ENCODE measurements at regions not wholly inside any gene's neighbourhood (a gene's known extent, or its start where the extent isn't known, plus 50 kb on each side); places are given as distances from the start of the nearest gene placed in this dataset.

GRCh38 chr2:8628866-8629209 lies 53.0 kb upstream of the ID2 start:
- H2BK15ac ChIP-seq (ENCODE audit: low read depth, poor library complexity, severe bottlenecking): no peak overlapping the region
- H3K27me3 ChIP-seq (ENCODE audit: control insufficient read depth in 1 of 2, insufficient read depth in 1 of 2, low read length in 2 of 2): peaks cover 0 to 24% of the 10 kb centered on the region in 2 experiments
- no peak overlapping the region for H3K23ac ChIP-seq (ENCODE audit: low read length in 2 of 2)
- no peak overlapping the region for H3K14ac ChIP-seq (ENCODE audit: low read length in 2 of 2)
- no peak overlapping the region for H2AFZ ChIP-seq (ENCODE audit: low read depth, low read length)
- H3K79me1 ChIP-seq (replicated peaks; ENCODE audit: low read length, poor library complexity, severe bottlenecking): no peaks in the 10 kb centered on the region
- no peak overlapping the region for H2AK5ac ChIP-seq (ENCODE audit: low read length, severe bottlenecking)
- 94% methylated on average over 6 of the region's 6 CpGs for WGBS
- H3K4me1 ChIP-seq (ENCODE audit: control insufficient read depth, insufficient read depth, low read depth, low read length): peaks cover 26% of the 10 kb centered on the region
- no peak overlapping the region for H3K4me2 ChIP-seq (ENCODE audit: low read length, poor library complexity, severe bottlenecking)
- H4K8ac ChIP-seq (ENCODE audit: low read length): no peak overlapping the region
- no peak overlapping the region for H3K18ac ChIP-seq (ENCODE audit: low read depth in 1 of 2, low read length in 2 of 2)
- no peak overlapping the region for H2BK120ac ChIP-seq (ENCODE audit: low read depth, low read length)
- H3K27ac ChIP-seq (ENCODE audit: low read length, poor library complexity, severe bottlenecking): no peak overlapping the region
- H3K36me3 ChIP-seq (ENCODE audit: control insufficient read depth in 1 of 2, insufficient read depth in 2 of 2, low read depth in 1 of 2, low read length in 2 of 2): no peaks in the 10 kb centered on the region
- H2BK12ac ChIP-seq (ENCODE audit: low read length in 2 of 2): no peak overlapping the region
- no peak overlapping the region for H2BK5ac ChIP-seq (ENCODE audit: low read depth, low read length, poor library complexity, severe bottlenecking)
- no peak overlapping the region for H3K9ac ChIP-seq (ENCODE audit: low read length)
- no peak overlapping the region for H4K91ac ChIP-seq (ENCODE audit: low read length)
- H3K4me3 ChIP-seq (ENCODE audit: insufficient read depth in 1 of 2, low read depth in 1 of 2, low read length in 2 of 2): no peak overlapping the region
- H3K9me3 ChIP-seq (ENCODE audit: control insufficient read depth, low read length): no peaks in the 10 kb centered on the region
- no peak for DNase-seq
- H3K4ac ChIP-seq (ENCODE audit: low read depth in 1 of 2, low read length in 2 of 2): no peak overlapping the region

- Histone ChIP-seq H3K23ac (ENCODE audit: low read length in 2 of 2) (no peak overlapping the region), H3K27ac (ENCODE audit: low read length, poor library complexity, severe bottlenecking) (no peak overlapping the region), H3K4me2 (ENCODE audit: low read length, poor library complexity, severe bottlenecking) (no peak overlapping the region), H3K14ac (ENCODE audit: low read length in 2 of 2) (no peak overlapping the region), H2BK15ac (ENCODE audit: low read depth, poor library complexity, severe bottlenecking) (no peak overlapping the region), H3K79me1 (replicated peaks; ENCODE audit: low read length, poor library complexity, severe bottlenecking) (no peaks in the 10 kb centered on the region), H2AK5ac (ENCODE audit: low read length, severe bottlenecking) (no peak overlapping the region), H2BK12ac (ENCODE audit: low read length in 2 of 2) (no peak overlapping the region), H3K9me3 (ENCODE audit: control insufficient read depth, low read length) (no peaks in the 10 kb centered on the region), H2BK5ac (ENCODE audit: low read depth, low read length, poor library complexity, severe bottlenecking) (no peak overlapping the region), H2BK120ac (ENCODE audit: low read depth, low read length) (no peak overlapping the region), H3K4me3 (ENCODE audit: insufficient read depth in 1 of 2, low read depth in 1 of 2, low read length in 2 of 2) (no peak overlapping the region), H3K36me3 (ENCODE audit: control insufficient read depth in 1 of 2, insufficient read depth in 2 of 2, low read depth in 1 of 2, low read length in 2 of 2) (no peaks in the 10 kb centered on the region), H3K4me1 (ENCODE audit: control insufficient read depth, insufficient read depth, low read depth, low read length) (peaks cover 32% of the 10 kb centered on the region), H3K9ac (ENCODE audit: low read length) (no peak overlapping the region), H4K91ac (ENCODE audit: low read length) (no peak overlapping the region), H2AFZ (ENCODE audit: low read depth, low read length) (no peak overlapping the region), H3K18ac (ENCODE audit: low read depth in 1 of 2, low read length in 2 of 2) (no peak overlapping the region), H4K8ac (ENCODE audit: low read length) (no peak overlapping the region), H3K27me3 (ENCODE audit: control insufficient read depth in 1 of 2, insufficient read depth in 1 of 2, low read length in 2 of 2) (peaks cover 0 to 20% of the 10 kb centered on the region in 2 experiments), H3K4ac (ENCODE audit: low read depth in 1 of 2, low read length in 2 of 2) (no peak overlapping the region)
- DNase-seq: no peak
- 70% methylated on average over 3 of the region's 4 CpGs for WGBS
Observed at GRCh38 chr2:8629402-8629801, 52.5 kb upstream of the ID2 start.

GRCh38 chr2:8630676-8631464 lies 51.0 kb upstream of the ID2 start:
- H3K14ac ChIP-seq (ENCODE audit: low read length in 2 of 2): no peak overlapping the region
- no peak overlapping the region for H2BK12ac ChIP-seq (ENCODE audit: low read length in 2 of 2)
- peaks cover 34% of the 10 kb centered on the region for H3K4me1 ChIP-seq (ENCODE audit: control insufficient read depth, insufficient read depth, low read depth, low read length)
- no peak overlapping the region for H2AFZ ChIP-seq (ENCODE audit: low read depth, low read length)
- WGBS: 87% methylated on average over 21 of the region's 21 CpGs
- H3K27ac ChIP-seq (ENCODE audit: low read length, poor library complexity, severe bottlenecking): no peak overlapping the region
- H4K91ac ChIP-seq (ENCODE audit: low read length): no peak overlapping the region
- H3K9ac ChIP-seq (ENCODE audit: low read length): no peak overlapping the region
- no peaks in the 10 kb centered on the region for H3K36me3 ChIP-seq (ENCODE audit: control insufficient read depth in 1 of 2, insufficient read depth in 2 of 2, low read depth in 1 of 2, low read length in 2 of 2)
- H2BK5ac ChIP-seq (ENCODE audit: low read depth, low read length, poor library complexity, severe bottlenecking): no peak overlapping the region
- H3K23ac ChIP-seq (ENCODE audit: low read length in 2 of 2): no peak overlapping the region
- H3K79me1 ChIP-seq (replicated peaks; ENCODE audit: low read length, poor library complexity, severe bottlenecking): no peaks in the 10 kb centered on the region
- no peak overlapping the region for H3K4me3 ChIP-seq (ENCODE audit: insufficient read depth in 1 of 2, low read depth in 1 of 2, low read length in 2 of 2)
- H2BK120ac ChIP-seq (ENCODE audit: low read depth, low read length): no peak overlapping the region
- no peak overlapping the region for H4K8ac ChIP-seq (ENCODE audit: low read length)
- no peak overlapping the region for H3K4ac ChIP-seq (ENCODE audit: low read depth in 1 of 2, low read length in 2 of 2)
- no peak overlapping the region for H3K4me2 ChIP-seq (ENCODE audit: low read length, poor library complexity, severe bottlenecking)
- peaks cover 0 to 20% of the 10 kb centered on the region in 2 experiments for H3K27me3 ChIP-seq (ENCODE audit: control insufficient read depth in 1 of 2, insufficient read depth in 1 of 2, low read length in 2 of 2)
- H3K18ac ChIP-seq (ENCODE audit: low read depth in 1 of 2, low read length in 2 of 2): no peak overlapping the region
- H2BK15ac ChIP-seq (ENCODE audit: low read depth, poor library complexity, severe bottlenecking): peak overlapping the region; percentile 60
- no peak for DNase-seq
- no peaks in the 10 kb centered on the region for H3K9me3 ChIP-seq (ENCODE audit: control insufficient read depth, low read length)
- peak overlapping the region; percentile 56 for H2AK5ac ChIP-seq (ENCODE audit: low read length, severe bottlenecking)

- Histone ChIP-seq H3K79me1 (replicated peaks; ENCODE audit: low read length, poor library complexity, severe bottlenecking) (no peaks in the 10 kb centered on the region), H3K4me1 (ENCODE audit: control insufficient read depth, insufficient read depth, low read depth, low read length) (peaks cover 40% of the 10 kb centered on the region), H3K18ac (ENCODE audit: low read depth in 1 of 2, low read length in 2 of 2) (no peak overlapping the region), H2BK120ac (ENCODE audit: low read depth, low read length) (no peak overlapping the region), H3K4ac (ENCODE audit: low read depth in 1 of 2, low read length in 2 of 2) (no peak overlapping the region), H3K27ac (ENCODE audit: low read length, poor library complexity, severe bottlenecking) (no peak overlapping the region), H3K23ac (ENCODE audit: low read length in 2 of 2) (no peak overlapping the region), H3K27me3 (ENCODE audit: control insufficient read depth in 1 of 2, insufficient read depth in 1 of 2, low read length in 2 of 2) (peaks cover 0 to 20% of the 10 kb centered on the region in 2 experiments), H2AK5ac (ENCODE audit: low read length, severe bottlenecking) (peak overlapping the region; percentile 89), H2BK15ac (ENCODE audit: low read depth, poor library complexity, severe bottlenecking) (peak overlapping the region; percentile 60), H3K9ac (ENCODE audit: low read length) (no peak overlapping the region), H3K14ac (ENCODE audit: low read length in 2 of 2) (no peak overlapping the region), H3K4me3 (ENCODE audit: insufficient read depth in 1 of 2, low read depth in 1 of 2, low read length in 2 of 2) (no peak overlapping the region), H2BK5ac (ENCODE audit: low read depth, low read length, poor library complexity, severe bottlenecking) (no peak overlapping the region), H4K8ac (ENCODE audit: low read length) (no peak overlapping the region), H3K36me3 (ENCODE audit: control insufficient read depth in 1 of 2, insufficient read depth in 2 of 2, low read depth in 1 of 2, low read length in 2 of 2) (no peaks in the 10 kb centered on the region), H3K4me2 (ENCODE audit: low read length, poor library complexity, severe bottlenecking) (no peak overlapping the region), H2AFZ (ENCODE audit: low read depth, low read length) (no peak overlapping the region), H2BK12ac (ENCODE audit: low read length in 2 of 2) (no peak overlapping the region), H4K91ac (ENCODE audit: low read length) (no peak overlapping the region), H3K9me3 (ENCODE audit: control insufficient read depth, low read length) (no peaks in the 10 kb centered on the region)
- no peak for DNase-seq
- 90% methylated on average over 9 of the region's 10 CpGs for WGBS
Observed at GRCh38 chr2:8631465-8632005, 50.3 kb upstream of the ID2 start.

Measured in mesenchymal stem cell (in vitro differentiated cells and primary cell).